Loucy (cell line): ENCODE measurements at regions not wholly inside any gene's neighbourhood (a gene's known extent, or its start where the extent isn't known, plus 50 kb on each side); places are given as distances from the start of the nearest gene placed in this dataset.

Source experiments
- CTCF ChIP-seq: fragments of 200-600 bp; sonication (generic); conservative IDR thresholded peaks from 2 replicates; pipeline ENCODE4 v1.5.1; 2014; ENCODE audit warnings: mild to moderate bottlenecking, antibody characterized with exemption, low read length
- EZH2phosphoT487 ChIP-seq: fragments of 200-600 bp; IDR thresholded peaks from 2 replicates; pipeline ENCODE4 v1.6.1; 2018; ENCODE audit warnings: antibody characterized with exemption, mild to moderate bottlenecking, moderate library complexity, borderline replicate concordance

- no peak for TF ChIP-seq CTCF
- no peak for TF ChIP-seq EZH2phosphoT487
Measured at GRCh38 chr2:151159109-151159662, 102.5 kb downstream of the RBM43 start.
